Tibial nerve (tissue), 4 donors: ENCODE measurements at regions not wholly inside any gene's neighbourhood (a gene's known extent, or its start where the extent isn't known, plus 50 kb on each side); places are given as distances from the start of the nearest gene placed in this dataset.

Experiments used
- CTCF ChIP-seq, 5 experiments: fragments of 200-600 bp in 3 of 5; fragments of 450-650 bp in 2 of 5; sonication (generic) in 3 of 5; IDR thresholded peaks; one replicate each; pipeline ENCODE4 v1.5.1; 2016 to 2019; ENCODE audit warnings: antibody characterized with exemption in 5 of 5, mild to moderate bottlenecking in 3 of 5, moderate library complexity in 2 of 5
- EP300 ChIP-seq, 2 donors: sonication (generic); formaldehyde crosslinking; IDR thresholded peaks; one replicate each; pipeline ENCODE4 v1.6.1; 2017; ENCODE audit warnings: antibody characterized with exemption in 2 of 2, mild to moderate bottlenecking in 1 of 2

GRCh38 chr13:106690779-106691178, 122.8 kb upstream of the ARGLU1 start:
- TF ChIP-seq CTCF (IDR thresholded peaks at IDR 0.05) (no peak), EP300 (IDR thresholded peaks at IDR 0.05) (no peak)
